ENCODE measurements at regions not wholly inside any gene's neighbourhood (a gene's known extent, or its start where the extent isn't known, plus 50 kb on each side); places are given as distances from the start of the nearest gene placed in this dataset.

GRCh38 chr21:34260277-34261008 is 103.4 kb upstream of the KCNE2 start:
- Histone ChIP-seq H3K79me2 (ENCODE audit: low read length) (no peaks in the 10 kb centered on the region), H3K9me3 (replicated peaks; ENCODE audit: insufficient read depth, low read length) (no peaks in the 10 kb centered on the region), H3F3A (ENCODE audit: insufficient read depth, low read length) (no peaks in the 10 kb centered on the region), H2AFZ (ENCODE audit: low read length) (no peak overlapping the region), H4K20me1 (ENCODE audit: insufficient read depth, low read length) (no peaks in the 10 kb centered on the region), H3K4me2 (ENCODE audit: low read depth, low read length) (no peak overlapping the region), H3K36me3 (replicated peaks; ENCODE audit: insufficient read depth, low read length) (no peaks in the 10 kb centered on the region), H3K4me1 (ENCODE audit: low read length) (no peaks in the 10 kb centered on the region), H3K9ac (ENCODE audit: low read length) (no peak overlapping the region), H3K27ac (ENCODE audit: low read length) (no peak overlapping the region), H3K9me2 (replicated peaks; ENCODE audit: insufficient read depth, low read length) (no peaks in the 10 kb centered on the region), H3K27me3 (replicated peaks; ENCODE audit: insufficient read depth, low read length) (no peaks in the 10 kb centered on the region), H3K4me3 (ENCODE audit: low read length) (no peak overlapping the region)
- TF ChIP-seq CTCF (IDR thresholded peaks at IDR 0.05; ENCODE audit: low read length): no peak
- no peak for TF ChIP-seq EZH2phosphoT487 (IDR thresholded peaks at IDR 0.05; ENCODE audit: low read length)
- TF ChIP-seq EZH2 (optimal IDR thresholded peaks at IDR 0.05; ENCODE audit: low read depth, low read length): no peak
- DNase-seq: no peak

GRCh38 chr21:34261841-34262468 is 101.9 kb upstream of the KCNE2 start:
- no peak overlapping the region for H3K27ac ChIP-seq (ENCODE audit: low read length)
- no peaks in the 10 kb centered on the region for H3K9me2 ChIP-seq (replicated peaks; ENCODE audit: insufficient read depth, low read length)
- H3K27me3 ChIP-seq (replicated peaks; ENCODE audit: insufficient read depth, low read length): no peaks in the 10 kb centered on the region
- H2AFZ ChIP-seq (ENCODE audit: low read length): no peak overlapping the region
- no peaks in the 10 kb centered on the region for H4K20me1 ChIP-seq (ENCODE audit: insufficient read depth, low read length)
- H3K4me2 ChIP-seq (ENCODE audit: low read depth, low read length): no peak overlapping the region
- no peak for TF ChIP-seq CTCF (IDR thresholded peaks at IDR 0.05; ENCODE audit: low read length)
- no peak for TF ChIP-seq EZH2phosphoT487 (IDR thresholded peaks at IDR 0.05; ENCODE audit: low read length)
- no peak for TF ChIP-seq EZH2 (optimal IDR thresholded peaks at IDR 0.05; ENCODE audit: low read depth, low read length)
- H3F3A ChIP-seq (ENCODE audit: insufficient read depth, low read length): no peaks in the 10 kb centered on the region
- no peaks in the 10 kb centered on the region for H3K4me1 ChIP-seq (ENCODE audit: low read length)
- no peak overlapping the region for H3K9ac ChIP-seq (ENCODE audit: low read length)
- DNase-seq: no peak
- H3K9me3 ChIP-seq (replicated peaks; ENCODE audit: insufficient read depth, low read length): no peaks in the 10 kb centered on the region
- no peak overlapping the region for H3K4me3 ChIP-seq (ENCODE audit: low read length)
- no peaks in the 10 kb centered on the region for H3K36me3 ChIP-seq (replicated peaks; ENCODE audit: insufficient read depth, low read length)
- no peaks in the 10 kb centered on the region for H3K79me2 ChIP-seq (ENCODE audit: low read length)

- H3K27ac ChIP-seq (ENCODE audit: low read length): no peak overlapping the region
- H3K9me2 ChIP-seq (replicated peaks; ENCODE audit: insufficient read depth, low read length): no peaks in the 10 kb centered on the region
- no peak overlapping the region for H3K4me2 ChIP-seq (ENCODE audit: low read depth, low read length)
- H3K79me2 ChIP-seq (ENCODE audit: low read length): no peaks in the 10 kb centered on the region
- no peaks in the 10 kb centered on the region for H3K27me3 ChIP-seq (replicated peaks; ENCODE audit: insufficient read depth, low read length)
- H3K9ac ChIP-seq (ENCODE audit: low read length): no peak overlapping the region
- H3K36me3 ChIP-seq (replicated peaks; ENCODE audit: insufficient read depth, low read length): no peaks in the 10 kb centered on the region
- no peak overlapping the region for H3K4me3 ChIP-seq (ENCODE audit: low read length)
- no peak overlapping the region for H2AFZ ChIP-seq (ENCODE audit: low read length)
- no peak for DNase-seq
- no peaks in the 10 kb centered on the region for H3F3A ChIP-seq (ENCODE audit: insufficient read depth, low read length)
- no peak for TF ChIP-seq CTCF (IDR thresholded peaks at IDR 0.05; ENCODE audit: low read length)
- TF ChIP-seq EZH2 (optimal IDR thresholded peaks at IDR 0.05; ENCODE audit: low read depth, low read length): no peak
- no peak for TF ChIP-seq EZH2phosphoT487 (IDR thresholded peaks at IDR 0.05; ENCODE audit: low read length)
- no peaks in the 10 kb centered on the region for H4K20me1 ChIP-seq (ENCODE audit: insufficient read depth, low read length)
- H3K9me3 ChIP-seq (replicated peaks; ENCODE audit: insufficient read depth, low read length): no peaks in the 10 kb centered on the region
- no peaks in the 10 kb centered on the region for H3K4me1 ChIP-seq (ENCODE audit: low read length)
Observed at GRCh38 chr21:34262469-34262845, 101.3 kb upstream of the KCNE2 start.
